ENCODE measurements at regions not wholly inside any gene's neighbourhood (a gene's known extent, or its start where the extent isn't known, plus 50 kb on each side); places are given as distances from the start of the nearest gene placed in this dataset.

DNA sequence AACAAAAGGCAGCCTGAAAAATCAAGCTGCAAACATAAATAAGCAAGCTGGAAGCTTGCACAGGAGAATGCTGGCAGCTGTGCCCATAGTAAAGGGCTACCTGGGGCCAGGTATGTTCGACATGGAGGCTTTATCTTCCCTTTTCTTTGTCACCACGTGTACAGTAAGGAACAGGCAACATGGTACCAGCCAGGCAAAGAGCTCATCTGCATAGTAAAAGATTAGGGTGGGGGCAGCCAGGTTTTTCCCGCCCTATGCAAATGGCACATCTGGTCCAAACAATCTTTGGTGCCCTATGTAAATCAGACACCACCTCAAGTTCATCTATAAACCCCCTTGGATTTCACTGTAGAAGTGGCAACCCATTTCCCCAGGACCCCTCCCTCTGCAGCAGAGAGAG is 625.1 kb downstream of the TYW1 start:
- H3K18ac ChIP-seq (ENCODE audit: low read depth, low read length): no peak overlapping the region
- no peaks in the 10 kb centered on the region for H3K79me1 ChIP-seq (ENCODE audit: low read depth in 1 of 2, low read length in 2 of 2)
- H2AK9ac ChIP-seq (replicated peaks; ENCODE audit: low read depth, low read length, poor library complexity): no peak overlapping the region
- H3K56ac ChIP-seq (ENCODE audit: extremely low read depth, insufficient read depth, low read length): no peak overlapping the region
- H2AK5ac ChIP-seq (ENCODE audit: low read depth, low read length): no peak overlapping the region
- H3K27me3 ChIP-seq (ENCODE audit: control insufficient read depth, insufficient read depth, low read length): no peaks in the 10 kb centered on the region
- intact Hi-C loops (cut with micrococcal nuclease) (no loop called here), in situ Hi-C loops (cut with MboI; ENCODE audit: low sequenced_read_pairs) (no loop called here), dilution Hi-C loops (cut with HindIII; ENCODE audit: low sequenced_read_pairs, unreplicated experiment) (no loop called here)
- H2AFZ ChIP-seq (replicated peaks; ENCODE audit: low read length, poor library complexity): no peak overlapping the region
- no peak overlapping the region for H3K4me2 ChIP-seq (ENCODE audit: low read depth, low read length)
- no CpG with 5 or more reads among the region's 3 CpGs for WGBS, 2 experiments (ENCODE audit: extremely low coverage in 2 of 2, insufficient read length in 1 of 2)
- TF ChIP-seq MAFK (IDR thresholded peaks at IDR 0.05; ENCODE audit: low read depth, low read length) (no peak), POLR2A (IDR thresholded peaks at IDR 0.05; ENCODE audit: low read depth, low read length) (no peak), RAD21 (IDR thresholded peaks at IDR 0.05; ENCODE audit: low read length) (no peak), RFX5 (IDR thresholded peaks at IDR 0.05; ENCODE audit: low read depth, low read length) (no peak), RCOR1 (IDR thresholded peaks at IDR 0.05; ENCODE audit: insufficient replicate concordance, low read length) (no peak), BHLHE40 (IDR thresholded peaks at IDR 0.05; ENCODE audit: low read depth, low read length) (no peak), CHD1 (IDR thresholded peaks at IDR 0.05; ENCODE audit: low read depth, low read length) (no peak), CEBPB (IDR thresholded peaks at IDR 0.05; ENCODE audit: low read depth, low read length) (no peak), MXI1 (IDR thresholded peaks at IDR 0.05; ENCODE audit: borderline replicate concordance, low read depth, low read length) (no peak), SMC3 (IDR thresholded peaks at IDR 0.05; ENCODE audit: low read depth, low read length) (no peak), MAZ (IDR thresholded peaks at IDR 0.05; ENCODE audit: borderline replicate concordance, low read depth, low read length) (no peak), NFE2L2 (IDR thresholded peaks at IDR 0.05; ENCODE audit: low read depth, low read length) (no peak), FOS (IDR thresholded peaks at IDR 0.05; ENCODE audit: low read depth, low read length) (no peak)
- TF ChIP-seq, protein P1, sequence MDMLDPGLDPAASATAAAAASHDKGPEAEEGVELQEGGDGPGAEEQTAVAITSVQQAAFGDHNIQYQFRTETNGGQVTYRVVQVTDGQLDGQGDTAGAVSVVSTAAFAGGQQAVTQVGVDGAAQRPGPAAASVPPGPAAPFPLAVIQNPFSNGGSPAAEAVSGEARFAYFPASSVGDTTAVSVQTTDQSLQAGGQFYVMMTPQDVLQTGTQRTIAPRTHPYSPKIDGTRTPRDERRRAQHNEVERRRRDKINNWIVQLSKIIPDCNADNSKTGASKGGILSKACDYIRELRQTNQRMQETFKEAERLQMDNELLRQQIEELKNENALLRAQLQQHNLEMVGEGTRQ (IDR thresholded peaks at IDR 0.05; ENCODE audit: low read depth, low read length): no peak
- TF ChIP-seq, protein P2, sequence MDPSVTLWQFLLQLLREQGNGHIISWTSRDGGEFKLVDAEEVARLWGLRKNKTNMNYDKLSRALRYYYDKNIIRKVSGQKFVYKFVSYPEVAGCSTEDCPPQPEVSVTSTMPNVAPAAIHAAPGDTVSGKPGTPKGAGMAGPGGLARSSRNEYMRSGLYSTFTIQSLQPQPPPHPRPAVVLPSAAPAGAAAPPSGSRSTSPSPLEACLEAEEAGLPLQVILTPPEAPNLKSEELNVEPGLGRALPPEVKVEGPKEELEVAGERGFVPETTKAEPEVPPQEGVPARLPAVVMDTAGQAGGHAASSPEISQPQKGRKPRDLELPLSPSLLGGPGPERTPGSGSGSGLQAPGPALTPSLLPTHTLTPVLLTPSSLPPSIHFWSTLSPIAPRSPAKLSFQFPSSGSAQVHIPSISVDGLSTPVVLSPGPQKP (IDR thresholded peaks at IDR 0.05; ENCODE audit: borderline replicate concordance, low read depth, low read length): no peak
- no peak overlapping the region for H3K23ac ChIP-seq (ENCODE audit: low read depth, low read length)
- no peak overlapping the region for H3K27ac ChIP-seq (ENCODE audit: insufficient read depth, low read length)
- H3K9me1 ChIP-seq (ENCODE audit: insufficient read depth, low read length): no peaks in the 10 kb centered on the region
- H4K5ac ChIP-seq (ENCODE audit: low read depth, low read length): no peak overlapping the region
- no peak overlapping the region for H2BK20ac ChIP-seq (ENCODE audit: low read depth, low read length)
- CTCF ChIA-PET: no interaction called here
- no peak overlapping the region for H3K9ac ChIP-seq (ENCODE audit: low read depth, low read length)
- no peak overlapping the region for H3K4ac ChIP-seq (ENCODE audit: low read depth, low read length)
- POLR2A ChIA-PET (ENCODE audit: unreplicated experiment): no interaction called here
- H2BK15ac ChIP-seq (ENCODE audit: low read depth, low read length): no peak overlapping the region
- H4K20me1 ChIP-seq (ENCODE audit: insufficient read depth, low read length): no peaks in the 10 kb centered on the region
- no peak overlapping the region for H3K14ac ChIP-seq (replicated peaks; ENCODE audit: low read depth, low read length)
- H2BK5ac ChIP-seq (ENCODE audit: low read depth, low read length, poor library complexity, severe bottlenecking): no peak overlapping the region
- no peak overlapping the region for H4K91ac ChIP-seq (ENCODE audit: insufficient read depth, low read depth, low read length)
- no TSS peak for BruUV-seq (replicated peaks)
- H4K8ac ChIP-seq (ENCODE audit: low read depth in 2 of 2, low read length in 2 of 2): no peak overlapping the region
- no peak for ATAC-seq (ENCODE audit: low read depth)
- H3K9me3 ChIP-seq (ENCODE audit: control insufficient read depth, insufficient read depth, low read length): peaks cover 14% of the 10 kb centered on the region; the same call in 1 of the 2 replicates
- H3K4me3 ChIP-seq (ENCODE audit: insufficient read depth, low read depth, low read length): no peak overlapping the region
- no peaks in the 10 kb centered on the region for H3K36me3 ChIP-seq (ENCODE audit: control insufficient read depth, insufficient read depth, low read length)
- H2BK120ac ChIP-seq (ENCODE audit: low read depth, low read length): no peak overlapping the region
- H3K4me1 ChIP-seq (ENCODE audit: control insufficient read depth, insufficient read depth, low read length): no peaks in the 10 kb centered on the region
- no peak for DNase-seq

All from IMR-90 (cell line).